C4-2B (cell line): ENCODE measurements at regions not wholly inside any gene's neighbourhood (a gene's known extent, or its start where the extent isn't known, plus 50 kb on each side); places are given as distances from the start of the nearest gene placed in this dataset.

ENCODE experiments used
- CTCF ChIP-seq: fragments of 450-650 bp; conservative IDR thresholded peaks from 2 replicates; pipeline ENCODE4 v1.5.1; 2017; ENCODE audit warnings: mild to moderate bottlenecking
- ZFX ChIP-seq: fragments of 450-650 bp; IDR thresholded peaks from 2 replicates; pipeline ENCODE4 v1.6.1; 2017

GRCh38 chr3:145650170-145650569 lies 510.8 kb downstream of the PLOD2 start:
- TF ChIP-seq CTCF (no peak), ZFX (no peak)
